Effector memory CD8-positive, alpha-beta T cell (primary cell): ENCODE measurements at regions not wholly inside any gene's neighbourhood (a gene's known extent, or its start where the extent isn't known, plus 50 kb on each side); places are given as distances from the start of the nearest gene placed in this dataset.
A peak's percentile ranks its signal among the peaks of the same experiment; 100 is the strongest.

Experiments
- ATAC-seq: fragments of 150-1000 bp; cut with Tn5 transposase; replicated peaks from 2 replicates; pipeline ENCODE4 v1.10.0; 2021; ENCODE audit warnings: mild to moderate bottlenecking, moderate library complexity
- DNase-seq, 3 experiments: peaks; one replicate each; pipeline ENCODE4 v3.0.0; 2021
- H3K27ac Mint-ChIP-seq, 2 donors: one replicate each; pipeline ENCODE4 v1.8.0; 2022; ENCODE audit warnings: mild to moderate bottlenecking in 2 of 2, mixed read lengths in 2 of 2, moderate library complexity in 2 of 2
- H3K27me3 Mint-ChIP-seq, 2 donors: one replicate each; pipeline ENCODE4 v1.8.0; 2022; ENCODE audit warnings: mixed read lengths in 2 of 2
- H3K36me3 Mint-ChIP-seq: one replicate; pipeline ENCODE4 v1.8.0; 2022; ENCODE audit warnings: mild to moderate bottlenecking, moderate library complexity, mixed read lengths; ENCODE audit not compliant: insufficient read depth
- H3K4me1 Mint-ChIP-seq, 2 donors: one replicate each; pipeline ENCODE4 v1.8.0; 2022; ENCODE audit warnings: low read depth in 2 of 2, mixed read lengths in 2 of 2
- H3K4me3 Mint-ChIP-seq, 2 donors: one replicate each; pipeline ENCODE4 v1.8.0; 2022; ENCODE audit warnings: mild to moderate bottlenecking in 2 of 2, mixed read lengths in 2 of 2, moderate library complexity in 2 of 2
- H3K9me3 Mint-ChIP-seq, 2 donors: one replicate each; pipeline ENCODE4 v1.8.0; 2022; ENCODE audit warnings: mixed read lengths in 2 of 2

DNA sequence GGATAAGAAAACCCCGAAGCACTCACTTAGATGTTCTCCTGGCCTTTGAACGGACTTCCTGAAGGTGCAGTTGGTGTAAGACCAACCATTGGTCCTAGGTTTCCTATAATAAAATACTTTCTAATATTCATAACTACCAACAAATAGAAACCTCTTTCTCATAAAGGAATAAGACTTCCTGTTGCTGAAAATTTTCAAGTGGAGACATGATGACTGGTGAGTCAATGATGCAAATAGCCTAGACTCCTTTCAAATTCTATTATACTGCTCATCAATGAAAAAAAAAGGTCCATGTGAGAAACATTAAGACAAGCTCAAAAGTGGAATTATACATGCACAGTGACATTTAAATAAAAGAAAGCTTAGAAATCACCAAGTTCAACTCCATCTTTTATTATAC, 862.8 kb downstream of the FAM181B start:
- ATAC-seq = no peak
- Mint-ChIP-seq H3K36me3 (peaks cover 9% of the 10 kb centered on the region), H3K27me3 (no peaks in the 10 kb centered on the region), H3K4me1 (peaks cover 35 to 48% of the 10 kb centered on the region in 2 donors), H3K9me3 (peaks cover 2 to 7% of the 10 kb centered on the region in 2 donors), H3K4me3 (peak overlapping the region; percentile 41 to 82), H3K27ac (peak overlapping the region; percentile 89 to 92)
- DNase-seq = no peak

DNA sequence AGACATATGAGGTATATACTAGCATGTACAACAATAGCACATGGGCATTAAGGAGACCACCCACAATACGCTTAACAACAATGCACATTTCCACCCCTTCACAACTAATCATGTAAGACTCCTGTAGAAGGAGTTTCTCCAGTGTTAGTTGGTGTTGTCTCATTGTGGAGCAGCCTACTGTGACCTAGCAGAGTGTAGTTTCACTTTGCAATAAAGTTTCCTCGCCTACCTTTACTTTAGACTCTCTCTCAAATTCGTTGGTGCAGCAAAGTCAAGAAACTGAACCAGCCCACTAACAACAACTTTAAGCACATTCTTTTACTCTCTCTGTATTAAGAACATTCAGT, 863.6 kb downstream of the FAM181B start:
- Mint-ChIP-seq H3K27ac (peak overlapping the region; percentile 89 to 92), H3K36me3 (peaks cover 9% of the 10 kb centered on the region), H3K9me3 (peaks cover 2 to 7% of the 10 kb centered on the region in 2 donors), H3K4me3 (peak overlapping the region; percentile 41 to 82), H3K27me3 (no peaks in the 10 kb centered on the region), H3K4me1 (peaks cover 30 to 42% of the 10 kb centered on the region in 2 donors)
- DNase-seq (no peak), ATAC-seq (peak; percentile 51)

DNA sequence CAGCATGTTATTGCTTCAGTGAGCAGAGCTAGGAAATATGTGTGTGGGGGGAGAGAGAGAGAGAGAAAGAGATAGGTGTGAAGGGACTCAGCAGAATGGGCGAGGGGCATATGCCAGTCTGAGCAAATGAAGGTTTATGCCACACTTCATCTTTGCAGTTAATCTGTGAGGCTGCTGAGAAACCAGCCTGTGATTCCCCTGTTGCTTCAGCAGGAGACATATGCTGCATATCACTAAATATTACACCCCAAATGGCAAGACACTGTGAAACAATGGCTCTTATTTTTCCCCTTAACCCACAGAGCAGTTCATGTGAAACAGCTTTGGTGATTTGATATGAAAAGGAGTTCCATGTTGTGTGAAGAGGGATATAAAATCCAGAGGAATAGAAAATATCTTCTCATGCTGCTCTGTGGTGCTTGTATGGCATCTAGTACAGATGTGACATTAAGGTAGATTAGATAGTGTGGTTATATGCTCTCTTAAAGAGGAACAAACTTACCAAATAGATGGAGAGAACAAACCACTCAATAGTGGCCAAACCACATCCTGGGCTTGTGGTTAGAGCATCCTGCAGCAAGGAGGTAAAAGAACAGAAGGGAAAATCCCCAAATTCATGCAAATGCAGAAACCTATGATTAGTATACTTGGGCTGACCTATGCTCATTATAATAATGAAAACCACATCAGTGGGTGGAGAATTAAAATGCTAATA, 864.2 kb downstream of the FAM181B start:
- Mint-ChIP-seq H3K27ac (peak overlapping the region; percentile 89 to 92), H3K9me3 (peaks cover 2 to 7% of the 10 kb centered on the region in 2 donors), H3K4me1 (peaks cover 26 to 36% of the 10 kb centered on the region in 2 donors), H3K36me3 (peaks cover 9% of the 10 kb centered on the region), H3K4me3 (peak overlapping the region; percentile 41 to 82), H3K27me3 (no peaks in the 10 kb centered on the region)
- peak; percentile 74 to 83 (median 76) for DNase-seq
- peak; percentile 80 for ATAC-seq

DNA sequence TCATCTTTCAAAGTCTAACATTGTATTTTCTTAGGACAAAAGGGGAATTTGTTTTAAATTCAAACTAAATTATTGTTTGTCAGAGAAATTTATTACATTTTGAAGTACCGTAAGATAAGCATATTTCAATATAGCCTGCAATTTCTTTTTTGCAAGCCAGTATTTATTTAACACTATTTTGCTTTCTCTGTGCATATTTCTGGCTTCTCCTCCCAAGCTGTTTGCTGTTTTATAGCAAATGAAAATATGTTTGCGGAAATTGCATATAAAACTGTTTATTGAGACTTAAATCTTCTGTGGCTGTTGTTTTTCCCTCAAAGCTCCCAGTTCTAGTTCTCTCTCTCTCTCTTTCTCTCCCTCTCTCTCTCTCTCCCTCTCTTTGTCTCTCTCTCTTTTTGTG, 866.8 kb downstream of the FAM181B start:
- peaks cover 2 to 7% of the 10 kb centered on the region in 2 donors for H3K9me3 Mint-ChIP-seq
- peaks cover 22 to 30% of the 10 kb centered on the region in 2 donors for H3K4me1 Mint-ChIP-seq
- peaks cover 9% of the 10 kb centered on the region for H3K36me3 Mint-ChIP-seq
- H3K4me3 Mint-ChIP-seq = no peak overlapping the region
- DNase-seq = no peak
- H3K27ac Mint-ChIP-seq = no peak overlapping the region
- ATAC-seq = no peak
- no peaks in the 10 kb centered on the region for H3K27me3 Mint-ChIP-seq

DNA sequence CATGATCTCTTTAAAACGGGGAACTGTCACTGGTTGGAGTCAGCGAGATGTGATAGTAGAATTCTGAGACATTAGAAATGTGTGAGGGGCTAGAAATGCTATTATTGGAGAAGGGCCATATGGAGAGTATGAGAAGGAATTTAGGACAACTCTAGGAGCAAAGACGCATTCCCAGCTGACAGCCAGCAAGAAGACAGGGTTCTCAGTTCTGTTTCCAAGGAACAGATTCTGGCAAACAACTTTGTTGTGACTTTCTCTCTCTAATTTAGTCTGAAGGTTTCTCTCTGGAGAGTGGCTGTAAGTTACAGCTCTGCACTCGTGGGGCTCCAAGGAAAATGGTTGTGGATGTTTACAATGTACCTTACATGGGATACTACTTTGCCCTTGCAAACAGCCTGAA, 876.3 kb downstream of the FAM181B start:
- H3K4me3 Mint-ChIP-seq = no peak overlapping the region
- no peaks in the 10 kb centered on the region for H3K4me1 Mint-ChIP-seq
- ATAC-seq (no peak), DNase-seq (no peak)
- H3K27ac Mint-ChIP-seq = no peak overlapping the region
- no peaks in the 10 kb centered on the region for H3K27me3 Mint-ChIP-seq
- no peaks in the 10 kb centered on the region for H3K9me3 Mint-ChIP-seq
- no peaks in the 10 kb centered on the region for H3K36me3 Mint-ChIP-seq

DNA sequence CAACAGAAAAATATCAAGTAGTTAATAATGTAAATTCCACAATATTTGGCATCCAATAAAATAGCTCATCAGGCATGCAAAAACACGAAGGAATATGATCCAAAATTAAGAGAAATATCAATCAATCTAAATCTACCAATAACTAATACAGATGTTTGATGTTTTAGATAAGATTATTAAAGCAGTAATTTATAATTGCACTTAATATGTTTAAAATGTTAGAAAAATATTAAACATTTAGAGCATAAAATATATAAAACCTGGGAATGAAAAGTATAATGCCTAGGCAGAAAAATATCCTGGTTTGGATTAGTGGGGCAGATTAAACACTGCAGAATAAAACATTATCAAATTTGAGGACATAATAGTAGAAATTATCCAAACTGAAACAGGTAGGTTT, 879.9 kb downstream of the FAM181B start:
- no peak for ATAC-seq
- Mint-ChIP-seq H3K4me1 (no peaks in the 10 kb centered on the region), H3K27ac (no peak overlapping the region), H3K27me3 (no peaks in the 10 kb centered on the region), H3K9me3 (no peaks in the 10 kb centered on the region), H3K4me3 (no peak overlapping the region), H3K36me3 (no peaks in the 10 kb centered on the region)
- no peak for DNase-seq

DNA sequence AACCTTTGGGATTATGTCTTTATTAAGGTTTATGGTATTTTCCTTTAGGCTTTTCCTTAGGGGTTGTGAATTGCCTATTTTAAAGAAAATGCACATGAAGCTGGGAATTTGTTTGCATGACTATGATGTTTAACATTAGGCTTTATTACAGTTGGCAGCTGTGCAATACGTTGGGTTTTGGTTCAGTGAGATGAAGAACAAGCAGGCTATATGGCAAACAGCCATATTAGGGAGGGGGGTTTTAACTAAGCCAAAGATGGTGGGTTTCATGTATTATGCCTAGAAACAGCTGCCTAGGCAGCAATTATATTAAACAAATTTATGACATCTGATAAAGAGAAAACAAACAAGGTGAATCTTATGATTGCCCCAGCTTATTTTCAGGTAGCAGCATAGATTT, 880.8 kb downstream of the FAM181B start:
- DNase-seq (no peak), ATAC-seq (no peak)
- H3K9me3 Mint-ChIP-seq = no peaks in the 10 kb centered on the region
- no peak overlapping the region for H3K4me3 Mint-ChIP-seq
- H3K27ac Mint-ChIP-seq = no peak overlapping the region
- H3K4me1 Mint-ChIP-seq = no peaks in the 10 kb centered on the region
- no peaks in the 10 kb centered on the region for H3K36me3 Mint-ChIP-seq
- no peaks in the 10 kb centered on the region for H3K27me3 Mint-ChIP-seq

DNA sequence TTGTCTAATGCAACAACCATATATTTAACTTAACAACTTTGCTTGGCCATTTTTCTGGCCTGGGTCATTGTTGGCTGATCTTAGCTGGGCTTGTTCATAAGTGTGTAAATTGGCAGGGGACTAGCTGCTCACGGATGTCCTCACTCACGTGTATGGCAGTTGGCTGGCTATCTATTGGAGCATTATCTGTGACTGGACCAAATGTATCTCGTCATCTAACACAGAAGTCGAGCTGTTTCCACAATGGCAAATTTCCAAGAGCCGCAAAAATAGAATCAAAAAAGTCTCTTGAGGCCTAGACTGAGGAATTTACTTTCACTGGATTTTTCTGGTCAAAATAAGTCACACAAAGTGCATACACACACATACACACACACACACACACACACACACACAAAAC, 893.3 kb downstream of the FAM181B start:
- H3K36me3 Mint-ChIP-seq = no peaks in the 10 kb centered on the region
- no peaks in the 10 kb centered on the region for H3K4me1 Mint-ChIP-seq
- DNase-seq = no peak
- ATAC-seq = no peak
- no peaks in the 10 kb centered on the region for H3K9me3 Mint-ChIP-seq
- no peaks in the 10 kb centered on the region for H3K27me3 Mint-ChIP-seq
- no peak overlapping the region for H3K27ac Mint-ChIP-seq
- no peak overlapping the region for H3K4me3 Mint-ChIP-seq

DNA sequence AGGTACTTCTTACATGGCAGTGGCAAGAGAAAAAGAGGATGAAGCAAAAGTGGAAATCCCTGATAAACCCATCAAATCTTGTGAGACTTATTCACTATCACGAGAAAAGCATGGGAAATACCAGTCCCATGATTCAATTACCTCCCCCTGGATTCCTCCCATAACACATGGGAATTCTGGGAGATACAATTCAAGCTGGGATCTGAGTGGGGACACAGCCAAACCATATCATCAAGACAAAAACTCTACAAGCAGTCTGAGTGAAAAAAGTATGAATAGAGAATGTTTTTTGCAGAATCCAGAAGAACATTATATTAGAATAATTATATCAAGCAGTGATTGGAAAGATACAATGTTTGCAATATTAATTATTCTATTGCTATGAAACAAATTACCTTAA, 893.7 kb downstream of the FAM181B start:
- Mint-ChIP-seq H3K9me3 (no peaks in the 10 kb centered on the region), H3K27ac (no peak overlapping the region), H3K27me3 (no peaks in the 10 kb centered on the region), H3K4me3 (no peak overlapping the region), H3K4me1 (no peaks in the 10 kb centered on the region), H3K36me3 (no peaks in the 10 kb centered on the region)
- ATAC-seq (no peak), DNase-seq (no peak)

DNA sequence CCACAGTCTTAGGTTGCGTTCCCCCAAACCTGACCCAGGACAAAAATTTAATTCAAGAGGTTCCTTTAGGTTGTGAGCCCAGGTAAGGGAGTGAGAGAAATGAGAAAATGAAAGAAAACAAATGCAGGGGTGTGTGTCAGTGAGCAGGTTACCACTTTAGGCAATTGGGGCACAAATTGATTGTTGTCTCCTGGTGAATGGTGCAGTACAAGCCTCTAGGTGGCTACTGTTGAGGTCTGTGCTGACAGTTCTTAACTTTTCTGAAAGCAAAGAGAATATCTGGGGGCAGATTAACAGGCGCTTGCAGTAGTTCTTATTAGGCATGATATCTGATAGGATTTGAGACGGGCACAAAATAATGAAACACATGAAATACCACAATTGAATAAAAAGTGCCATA, 894.6 kb downstream of the FAM181B start:
- ATAC-seq (no peak), DNase-seq (no peak)
- Mint-ChIP-seq H3K9me3 (no peaks in the 10 kb centered on the region), H3K4me3 (no peak overlapping the region), H3K27me3 (no peaks in the 10 kb centered on the region), H3K36me3 (no peaks in the 10 kb centered on the region), H3K4me1 (no peaks in the 10 kb centered on the region), H3K27ac (no peak overlapping the region)

DNA sequence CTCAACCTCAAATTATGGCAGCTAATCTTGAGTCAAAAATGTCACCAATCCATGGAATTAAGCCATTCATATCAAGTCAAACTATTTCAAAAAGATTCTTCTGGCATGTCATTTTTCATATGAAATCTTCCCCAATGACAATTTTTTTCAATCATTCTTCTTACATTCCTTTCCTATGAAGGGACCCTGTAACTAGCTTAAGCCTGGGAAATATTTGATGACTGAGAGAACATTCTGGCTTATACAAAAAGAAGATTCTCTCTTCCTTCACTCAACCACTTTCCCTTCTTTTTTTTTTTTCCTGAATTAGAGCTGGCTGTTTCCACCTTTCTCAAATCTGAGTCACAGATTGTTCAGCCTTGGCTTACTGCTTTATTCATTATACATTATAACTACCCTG, 903.7 kb downstream of the FAM181B start:
- no peak for ATAC-seq
- DNase-seq = no peak

DNA sequence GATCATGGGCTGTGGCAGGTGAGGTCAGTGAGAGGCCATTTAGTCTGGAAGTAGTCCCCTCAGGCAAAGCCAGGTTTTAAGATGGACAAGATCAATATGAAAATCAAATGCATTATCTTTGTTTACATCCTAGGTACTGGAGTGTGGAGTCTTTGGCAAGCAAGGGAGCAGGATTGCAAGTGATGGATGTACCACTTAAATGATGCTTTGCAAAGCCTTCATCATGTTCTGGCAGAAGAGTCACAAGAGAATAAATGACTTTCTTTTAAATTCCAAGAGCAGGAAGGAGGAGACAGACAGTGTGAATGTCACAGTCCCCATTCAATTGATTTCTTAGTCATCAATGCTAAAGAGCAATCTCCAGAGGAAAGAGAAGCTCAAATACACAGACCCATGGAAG, 908.3 kb downstream of the FAM181B start:
- no peak overlapping the region for H3K27ac Mint-ChIP-seq
- no peaks in the 10 kb centered on the region for H3K4me1 Mint-ChIP-seq
- DNase-seq (no peak), ATAC-seq (no peak)
- no peak overlapping the region for H3K4me3 Mint-ChIP-seq
- no peaks in the 10 kb centered on the region for H3K36me3 Mint-ChIP-seq
- H3K9me3 Mint-ChIP-seq = no peaks in the 10 kb centered on the region
- H3K27me3 Mint-ChIP-seq = peaks cover 0 to 8% of the 10 kb centered on the region in 2 donors

More for the DNA sequence above, 903.7 kb downstream of the FAM181B start:
- H3K9me3 Mint-ChIP-seq = peaks cover 0 to 8% of the 10 kb centered on the region in 2 donors
- H3K27ac Mint-ChIP-seq = no peak overlapping the region
- no peak overlapping the region for H3K4me3 Mint-ChIP-seq
- H3K36me3 Mint-ChIP-seq = no peaks in the 10 kb centered on the region
- H3K27me3 Mint-ChIP-seq = peaks cover 0 to 6% of the 10 kb centered on the region in 2 donors
- peaks cover 0 to 3% of the 10 kb centered on the region in 2 donors for H3K4me1 Mint-ChIP-seq

DNA sequence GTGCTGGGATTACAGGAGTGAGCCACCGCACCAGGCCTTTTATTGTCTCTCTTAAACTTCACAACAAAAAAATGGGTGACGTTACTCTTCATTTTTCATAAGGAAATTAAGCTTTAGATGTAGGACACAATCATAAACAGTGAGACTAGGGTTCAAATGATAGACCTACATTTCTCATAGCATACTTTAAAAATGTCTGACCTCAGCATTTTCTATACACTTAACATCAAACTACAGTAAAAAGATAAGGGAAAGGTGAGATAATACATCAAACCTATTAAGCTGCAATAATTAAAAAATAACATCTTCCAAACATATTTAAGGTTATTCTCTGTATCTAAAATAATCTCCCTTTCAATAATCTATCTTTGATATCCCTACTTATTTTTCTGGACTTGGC, 914.2 kb downstream of the FAM181B start:
- Mint-ChIP-seq H3K27ac (no peak overlapping the region), H3K27me3 (no peaks in the 10 kb centered on the region), H3K36me3 (no peaks in the 10 kb centered on the region), H3K4me3 (no peak overlapping the region), H3K4me1 (no peaks in the 10 kb centered on the region), H3K9me3 (no peaks in the 10 kb centered on the region)
- DNase-seq = no peak
- ATAC-seq = no peak

DNA sequence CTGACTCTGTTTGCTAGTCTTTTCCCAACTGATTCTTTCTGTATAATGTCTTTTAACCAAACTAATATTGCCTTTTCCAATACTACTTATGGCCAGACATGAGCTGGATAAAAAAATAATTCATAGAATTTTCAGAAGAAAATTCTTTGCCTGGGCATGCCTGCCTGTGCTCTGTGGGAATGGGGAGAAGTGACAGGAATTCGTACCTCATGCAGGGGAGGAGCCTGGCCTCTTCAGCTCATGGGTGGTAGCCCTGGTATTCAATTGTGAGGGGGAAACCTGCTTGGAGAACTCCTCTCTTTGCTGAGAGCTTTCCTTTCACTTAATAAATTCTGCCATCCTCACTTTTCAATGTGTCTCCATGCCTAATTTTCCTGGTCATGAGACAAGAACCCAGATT, 928.8 kb downstream of the FAM181B start:
- H3K27ac Mint-ChIP-seq = no peak overlapping the region
- H3K4me3 Mint-ChIP-seq = no peak overlapping the region
- peaks cover 0 to 6% of the 10 kb centered on the region in 2 donors for H3K9me3 Mint-ChIP-seq
- DNase-seq = no peak
- no peaks in the 10 kb centered on the region for H3K27me3 Mint-ChIP-seq
- H3K36me3 Mint-ChIP-seq = peaks cover 2% of the 10 kb centered on the region
- no peaks in the 10 kb centered on the region for H3K4me1 Mint-ChIP-seq
- ATAC-seq = no peak
